Loucy (cell line): ENCODE measurements at regions not wholly inside any gene's neighbourhood (a gene's known extent, or its start where the extent isn't known, plus 50 kb on each side); places are given as distances from the start of the nearest gene placed in this dataset.
"Not testable (repeated sequence)": the region's sequence is repeated elsewhere in the genome, so short reads cannot be mapped to it uniquely, and the experiment has no call there.

Source experiments
- H2AFZ ChIP-seq: fragments of 200-600 bp; sonication (generic); 2 replicates; pipeline ENCODE4 v1.6.0; 2016; ENCODE audit warnings: antibody characterized with exemption, mild to moderate bottlenecking, low read length, moderate library complexity
- H3F3A ChIP-seq: fragments of 200-600 bp; 2 replicates; pipeline ENCODE4 v1.6.0; 2016; ENCODE audit warnings: antibody characterized with exemption, low read depth, mild to moderate bottlenecking
- H3K27me3 ChIP-seq: fragments of 200-600 bp; sonication (generic); 2 replicates; pipeline ENCODE4 v1.6.1; 2014; ENCODE audit warnings: low read length, mild to moderate bottlenecking; ENCODE audit not compliant: insufficient read depth, poor library complexity, severe bottlenecking
- H3K36me3 ChIP-seq: fragments of 200-600 bp; sonication (generic); 2 replicates; pipeline ENCODE4 v1.6.1; 2016; ENCODE audit warnings: low read length; ENCODE audit not compliant: insufficient read depth
- H3K4me1 ChIP-seq: fragments of 200-600 bp; sonication (generic); 2 replicates; pipeline ENCODE4 v1.5.1; 2014; ENCODE audit warnings: low read length, mild to moderate bottlenecking; ENCODE audit not compliant: insufficient read depth, poor library complexity, severe bottlenecking
- H3K4me2 ChIP-seq: fragments of 200-600 bp; sonication (generic); 2 replicates; pipeline ENCODE4 v1.6.0; 2014; ENCODE audit warnings: antibody characterized with exemption, low read length, low read depth, mild to moderate bottlenecking; ENCODE audit not compliant: poor library complexity, severe bottlenecking
- H3K4me3 ChIP-seq: fragments of 200-600 bp; sonication (generic); 2 replicates; pipeline ENCODE4 v1.5.1; 2014; ENCODE audit warnings: low read length, mild to moderate bottlenecking, mixed read lengths; ENCODE audit not compliant: poor library complexity, severe bottlenecking
- H3K79me2 ChIP-seq: fragments of 200-600 bp; sonication (generic); 2 replicates; pipeline ENCODE4 v1.6.1; 2014; ENCODE audit warnings: low read length; ENCODE audit not compliant: insufficient read depth
- H3K9ac ChIP-seq: fragments of 200-600 bp; sonication (generic); 2 replicates; pipeline ENCODE4 v1.6.0; 2014; ENCODE audit warnings: mild to moderate bottlenecking, low read depth, low read length, moderate library complexity; ENCODE audit not compliant: poor library complexity, severe bottlenecking
- H3K9me2 ChIP-seq: fragments of 200-600 bp; sonication (generic); replicated peaks from 2 replicates; pipeline ENCODE4 v1.6.1; 2016; ENCODE audit warnings: low read depth, low read length, mixed read lengths
- H3K9me3 ChIP-seq: fragments of 200-600 bp; sonication (generic); 2 replicates; pipeline ENCODE4 v1.6.1; 2014; ENCODE audit warnings: mild to moderate bottlenecking, antibody characterized with exemption, low read length, low read depth; ENCODE audit not compliant: insufficient read depth
- H4K20me1 ChIP-seq: fragments of 200-600 bp; sonication (generic); 2 replicates; pipeline ENCODE4 v1.6.0; 2014; ENCODE audit warnings: antibody characterized with exemption, low read length, mild to moderate bottlenecking; ENCODE audit not compliant: insufficient read depth, poor library complexity, severe bottlenecking
- EZH2phosphoT487 ChIP-seq: fragments of 200-600 bp; IDR thresholded peaks from 2 replicates; pipeline ENCODE4 v1.6.1; 2018; ENCODE audit warnings: antibody characterized with exemption, mild to moderate bottlenecking, moderate library complexity, borderline replicate concordance
- TF ChIP-seq, protein P1 (sequence below): fragments of 200-600 bp; sonication (generic); conservative IDR thresholded peaks from 2 replicates; pipeline ENCODE4 v1.5.1; 2014; ENCODE audit warnings: mild to moderate bottlenecking, antibody characterized with exemption, low read length

DNA sequence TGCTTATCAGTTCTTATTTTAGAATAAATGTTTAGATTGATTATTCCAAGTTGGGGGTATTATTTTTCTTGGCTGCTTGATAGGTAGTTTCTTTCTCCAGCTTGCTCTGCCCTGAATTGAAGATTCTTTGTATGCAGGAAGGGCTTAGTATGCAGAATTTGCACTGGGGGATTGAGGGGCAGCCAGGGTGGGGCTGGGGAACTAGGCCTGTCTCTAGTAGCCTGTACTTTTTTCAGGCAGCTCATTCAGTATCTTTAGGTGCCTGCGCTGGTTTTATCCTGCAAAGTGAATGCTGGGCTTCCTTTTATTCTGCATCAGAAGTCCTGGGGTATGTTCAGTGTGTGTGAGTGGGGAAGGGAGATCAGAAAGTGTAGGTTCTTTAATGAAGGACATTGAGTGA, 228.3 kb upstream of the ELL2 start:
- H3K4me1 ChIP-seq, result peaks cover 13% of the 10 kb centered on the region
- H2AFZ ChIP-seq, result peak overlapping the region; percentile 50; the same call in 1 of the 2 replicates
- no peaks in the 10 kb centered on the region for H3K9me3 ChIP-seq
- no peaks in the 10 kb centered on the region for H3K79me2 ChIP-seq
- no peaks in the 10 kb centered on the region for H3K36me3 ChIP-seq
- no peak overlapping the region for H3K9ac ChIP-seq
- no peaks in the 10 kb centered on the region for H3F3A ChIP-seq
- no peaks in the 10 kb centered on the region for H4K20me1 ChIP-seq
- H3K4me2 ChIP-seq, result no peak overlapping the region
- H3K27me3 ChIP-seq, result no peaks in the 10 kb centered on the region
- H3K4me3 ChIP-seq, result no peak overlapping the region
- TF ChIP-seq, protein P1, sequence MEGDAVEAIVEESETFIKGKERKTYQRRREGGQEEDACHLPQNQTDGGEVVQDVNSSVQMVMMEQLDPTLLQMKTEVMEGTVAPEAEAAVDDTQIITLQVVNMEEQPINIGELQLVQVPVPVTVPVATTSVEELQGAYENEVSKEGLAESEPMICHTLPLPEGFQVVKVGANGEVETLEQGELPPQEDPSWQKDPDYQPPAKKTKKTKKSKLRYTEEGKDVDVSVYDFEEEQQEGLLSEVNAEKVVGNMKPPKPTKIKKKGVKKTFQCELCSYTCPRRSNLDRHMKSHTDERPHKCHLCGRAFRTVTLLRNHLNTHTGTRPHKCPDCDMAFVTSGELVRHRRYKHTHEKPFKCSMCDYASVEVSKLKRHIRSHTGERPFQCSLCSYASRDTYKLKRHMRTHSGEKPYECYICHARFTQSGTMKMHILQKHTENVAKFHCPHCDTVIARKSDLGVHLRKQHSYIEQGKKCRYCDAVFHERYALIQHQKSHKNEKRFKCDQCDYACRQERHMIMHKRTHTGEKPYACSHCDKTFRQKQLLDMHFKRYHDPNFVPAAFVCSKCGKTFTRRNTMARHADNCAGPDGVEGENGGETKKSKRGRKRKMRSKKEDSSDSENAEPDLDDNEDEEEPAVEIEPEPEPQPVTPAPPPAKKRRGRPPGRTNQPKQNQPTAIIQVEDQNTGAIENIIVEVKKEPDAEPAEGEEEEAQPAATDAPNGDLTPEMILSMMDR, result no peak
- TF ChIP-seq EZH2phosphoT487, result no peak
- H3K9me2 ChIP-seq, result no peaks in the 10 kb centered on the region

DNA sequence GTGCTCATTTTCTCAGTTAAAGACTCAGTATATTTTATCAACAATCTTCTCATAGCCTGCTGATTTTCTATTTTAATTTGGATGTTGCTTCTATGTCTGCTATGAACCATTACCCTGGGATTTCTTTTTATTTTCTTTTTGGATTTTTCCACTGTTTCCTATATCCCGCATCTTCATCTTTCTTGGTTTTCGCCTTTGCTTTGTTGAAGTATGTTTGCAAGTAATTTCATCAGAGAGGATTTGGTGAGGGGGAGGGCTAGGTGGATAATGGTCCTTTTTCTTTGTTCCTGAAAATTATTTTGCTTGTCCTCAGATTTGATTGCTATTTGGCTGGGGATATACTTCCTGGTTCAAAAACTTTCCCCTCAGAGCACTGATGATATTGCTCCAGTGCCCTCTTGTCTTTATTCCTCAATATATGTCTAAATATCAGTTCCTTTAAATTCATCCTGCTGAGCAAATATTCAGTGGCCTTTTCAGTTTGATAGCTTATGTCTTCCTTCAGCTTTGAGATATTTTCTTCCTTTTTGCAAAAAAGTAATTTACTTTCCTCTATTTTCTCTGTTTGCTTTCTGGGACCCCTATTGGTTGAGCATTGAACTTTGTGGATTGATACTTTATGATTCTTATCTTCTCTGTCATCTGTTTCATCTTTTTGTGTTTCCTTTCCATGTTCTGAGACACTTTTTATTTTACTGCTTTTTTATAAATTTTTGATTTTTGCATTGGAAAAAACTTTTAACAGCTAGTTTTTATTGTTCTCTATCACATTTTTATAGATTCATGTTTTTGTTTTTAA, 227.6 kb upstream of the ELL2 start:
- Histone ChIP-seq H3F3A (no peaks in the 10 kb centered on the region), H4K20me1 (no peaks in the 10 kb centered on the region), H3K27me3 (no peaks in the 10 kb centered on the region), H3K4me3 (no peak overlapping the region), H3K79me2 (no peaks in the 10 kb centered on the region), H3K9me3 (no peaks in the 10 kb centered on the region), H3K4me1 (peaks cover 13% of the 10 kb centered on the region), H3K36me3 (no peaks in the 10 kb centered on the region), H2AFZ (no peak overlapping the region), H3K4me2 (no peak overlapping the region), H3K9me2 (no peaks in the 10 kb centered on the region), H3K9ac (no peak overlapping the region)
- TF ChIP-seq EZH2phosphoT487, result no peak
- TF ChIP-seq, protein P1, result peak; percentile 22; the same call in 1 of the 2 replicates

DNA sequence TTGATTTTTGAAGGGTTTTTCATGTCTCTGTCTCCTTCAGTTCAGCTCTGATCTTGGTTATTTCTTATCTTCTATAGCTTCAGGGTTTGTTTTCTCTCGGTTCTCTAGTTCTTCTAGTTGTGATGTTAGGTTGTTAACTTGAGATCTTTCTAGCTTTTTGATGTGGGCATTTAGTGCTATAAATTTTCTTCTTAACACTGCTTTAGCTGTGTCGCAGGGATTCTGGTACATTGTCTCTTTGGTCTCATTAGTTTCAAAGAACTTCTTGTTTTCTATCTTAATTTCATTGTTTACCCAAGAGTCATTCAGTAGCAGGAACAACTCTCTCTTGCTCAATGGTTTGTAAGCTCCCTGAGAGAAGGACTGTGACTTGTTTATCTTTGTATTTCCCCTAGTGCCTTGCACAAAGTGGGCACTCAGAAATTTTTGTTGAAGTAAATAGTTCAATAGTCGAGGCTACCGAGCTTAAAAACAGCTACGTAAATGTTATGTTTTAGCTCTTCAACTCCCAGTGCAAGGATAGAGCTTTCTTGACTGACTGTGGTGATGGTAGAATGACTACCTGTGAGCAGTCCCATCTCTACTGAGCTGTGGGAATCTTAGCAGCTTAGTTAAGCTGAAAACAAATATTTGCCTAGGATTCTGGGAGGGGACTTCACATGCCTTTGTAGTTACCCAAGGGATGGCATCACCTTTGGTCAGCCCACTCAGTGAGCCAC, 225.8 kb upstream of the ELL2 start:
- Histone ChIP-seq H2AFZ (no peak overlapping the region), H3K27me3 (no peaks in the 10 kb centered on the region), H4K20me1 (no peaks in the 10 kb centered on the region), H3K36me3 (no peaks in the 10 kb centered on the region), H3K9me3 (no peaks in the 10 kb centered on the region), H3K4me1 (peaks cover 13% of the 10 kb centered on the region), H3K9me2 (no peaks in the 10 kb centered on the region), H3K9ac (no peak overlapping the region), H3K4me3 (no peak overlapping the region), H3F3A (no peaks in the 10 kb centered on the region), H3K4me2 (no peak overlapping the region), H3K79me2 (no peaks in the 10 kb centered on the region)
- TF ChIP-seq EZH2phosphoT487, result no peak
- TF ChIP-seq, protein P1, result no peak

DNA sequence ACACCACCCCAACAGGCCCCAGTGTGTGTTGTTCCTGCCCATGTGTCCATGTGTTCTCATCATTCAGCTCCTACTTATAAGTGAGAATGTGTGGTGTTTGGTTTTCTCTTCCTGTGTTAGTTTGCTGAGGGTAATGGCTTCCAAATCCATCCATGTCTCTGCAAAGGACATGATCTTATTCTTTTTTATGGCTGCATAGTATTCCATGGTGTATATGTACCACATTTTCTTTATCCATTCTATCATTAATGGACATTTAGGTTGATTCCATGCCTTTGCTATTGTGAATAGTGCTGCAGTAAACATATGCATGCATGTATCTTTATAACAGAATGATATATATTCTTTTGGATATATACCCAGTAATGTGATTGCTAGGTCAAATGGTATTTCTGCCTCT, 222.9 kb upstream of the ELL2 start:
- not testable (repeated sequence) for H3K4me2 ChIP-seq, H3K27me3 ChIP-seq, H3F3A ChIP-seq, H3K4me1 ChIP-seq, H3K9me3 ChIP-seq, H3K9me2 ChIP-seq, H3K9ac ChIP-seq, H3K36me3 ChIP-seq, H4K20me1 ChIP-seq, H3K79me2 ChIP-seq, H3K4me3 ChIP-seq, H2AFZ ChIP-seq
